ENCODE measurements at regions not wholly inside any gene's neighbourhood (a gene's known extent, or its start where the extent isn't known, plus 50 kb on each side); places are given as distances from the start of the nearest gene placed in this dataset.
A peak's percentile ranks its signal among the peaks of the same experiment; 100 is the strongest.

DNA sequence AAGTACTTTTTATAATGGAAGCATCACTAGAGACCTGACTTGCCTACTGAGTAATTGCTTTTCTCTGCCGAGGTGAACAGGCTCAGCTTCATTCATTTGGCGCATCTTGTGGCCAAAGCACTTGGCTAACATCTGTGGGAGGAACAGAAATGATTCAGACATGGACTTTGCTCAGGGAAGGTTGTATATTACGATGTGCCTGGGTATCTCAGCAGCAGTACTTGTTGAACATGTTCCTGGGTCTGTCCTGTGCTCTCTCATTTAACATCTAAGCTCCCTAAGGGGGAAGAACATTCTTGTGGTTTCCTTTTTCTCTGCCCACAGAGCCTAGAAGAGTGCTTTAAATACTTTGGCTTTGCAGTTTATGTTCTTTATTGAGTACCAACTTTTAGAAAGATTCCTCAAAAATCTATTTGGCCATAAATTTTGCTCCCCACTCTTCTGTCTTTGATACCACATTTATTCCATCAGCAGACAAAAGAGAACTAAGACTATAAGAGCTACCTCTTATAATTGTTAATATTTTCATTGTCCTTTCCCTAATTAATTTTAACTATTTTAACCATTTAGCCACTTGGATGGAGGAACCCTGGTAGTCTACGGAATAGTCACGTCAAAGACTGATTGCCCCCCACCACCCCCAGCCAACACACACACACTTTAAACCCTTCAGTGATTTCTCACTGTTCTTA is 101.2 kb upstream of the EGLN3 start (continued):
- TF ChIP-seq ZNF891 (CRISPR knock-in tag; IDR thresholded peaks at IDR 0.05): no peak
- TF ChIP-seq, protein P1, sequence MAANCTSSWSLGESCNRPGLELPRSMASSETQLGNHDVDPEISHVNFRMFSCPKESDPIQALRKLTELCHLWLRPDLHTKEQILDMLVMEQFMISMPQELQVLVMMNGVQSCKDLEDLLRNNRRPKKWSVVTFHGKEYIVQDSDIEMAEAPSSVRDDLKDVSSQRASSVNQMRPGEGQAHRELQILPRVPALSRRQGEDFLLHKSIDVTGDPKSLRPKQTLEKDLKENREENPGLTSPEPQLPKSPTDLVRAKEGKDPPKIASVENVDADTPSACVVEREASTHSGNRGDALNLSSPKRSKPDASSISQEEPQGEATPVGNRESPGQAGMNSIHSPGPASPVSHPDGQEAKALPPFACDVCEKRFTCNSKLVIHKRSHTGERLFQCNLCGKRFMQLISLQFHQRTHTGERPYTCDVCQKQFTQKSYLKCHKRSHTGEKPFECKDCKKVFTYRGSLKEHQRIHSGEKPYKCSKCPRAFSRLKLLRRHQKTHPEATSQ (CRISPR knock-in tag; IDR thresholded peaks at IDR 0.05; ENCODE audit: borderline replicate concordance): no peak
- peak; percentile 78 for TF ChIP-seq MED1 (CRISPR knock-in tag; IDR thresholded peaks at IDR 0.05)
- TF ChIP-seq IRX3 (CRISPR knock-in tag; IDR thresholded peaks at IDR 0.05; ENCODE audit: borderline replicate concordance, low read depth): no peak
- TF ChIP-seq ZNF329 (CRISPR knock-in tag; IDR thresholded peaks at IDR 0.05; ENCODE audit: low read depth): no peak
- TF ChIP-seq ZSCAN20 (CRISPR knock-in tag; IDR thresholded peaks at IDR 0.05; ENCODE audit: borderline replicate concordance): no peak
- no peak for TF ChIP-seq HOXD1 (CRISPR knock-in tag; IDR thresholded peaks at IDR 0.05)
- 0 out of 2 replicates have a peak, but pooled peaks have one; percentile 25 for TF ChIP-seq ESRRA (CRISPR knock-in tag; IDR thresholded peaks at IDR 0.05; ENCODE audit: low read depth)
- TF ChIP-seq FOXA1 (IDR thresholded peaks at IDR 0.05): no peak
- TF ChIP-seq FOXA1 (CRISPR knock-in tag; IDR thresholded peaks at IDR 0.05): no peak
- peak; percentile 54; the same call in 1 of the 2 replicates for TF ChIP-seq ZBTB21 (CRISPR knock-in tag; IDR thresholded peaks at IDR 0.05)
- TF ChIP-seq, protein P2, sequence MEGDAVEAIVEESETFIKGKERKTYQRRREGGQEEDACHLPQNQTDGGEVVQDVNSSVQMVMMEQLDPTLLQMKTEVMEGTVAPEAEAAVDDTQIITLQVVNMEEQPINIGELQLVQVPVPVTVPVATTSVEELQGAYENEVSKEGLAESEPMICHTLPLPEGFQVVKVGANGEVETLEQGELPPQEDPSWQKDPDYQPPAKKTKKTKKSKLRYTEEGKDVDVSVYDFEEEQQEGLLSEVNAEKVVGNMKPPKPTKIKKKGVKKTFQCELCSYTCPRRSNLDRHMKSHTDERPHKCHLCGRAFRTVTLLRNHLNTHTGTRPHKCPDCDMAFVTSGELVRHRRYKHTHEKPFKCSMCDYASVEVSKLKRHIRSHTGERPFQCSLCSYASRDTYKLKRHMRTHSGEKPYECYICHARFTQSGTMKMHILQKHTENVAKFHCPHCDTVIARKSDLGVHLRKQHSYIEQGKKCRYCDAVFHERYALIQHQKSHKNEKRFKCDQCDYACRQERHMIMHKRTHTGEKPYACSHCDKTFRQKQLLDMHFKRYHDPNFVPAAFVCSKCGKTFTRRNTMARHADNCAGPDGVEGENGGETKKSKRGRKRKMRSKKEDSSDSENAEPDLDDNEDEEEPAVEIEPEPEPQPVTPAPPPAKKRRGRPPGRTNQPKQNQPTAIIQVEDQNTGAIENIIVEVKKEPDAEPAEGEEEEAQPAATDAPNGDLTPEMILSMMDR (CRISPR knock-in tag; IDR thresholded peaks at IDR 0.05): no peak
- peak; percentile 88 for TF ChIP-seq HNF4G (IDR thresholded peaks at IDR 0.05; ENCODE audit: borderline replicate concordance, low read depth, low read length)
- peak; percentile 78; the same call in 1 of the 2 replicates for TF ChIP-seq HNF4G (CRISPR knock-in tag; IDR thresholded peaks at IDR 0.05; ENCODE audit: borderline replicate concordance, low read depth)
- no peak for TF ChIP-seq ZNF232 (CRISPR knock-in tag; IDR thresholded peaks at IDR 0.05; ENCODE audit: borderline replicate concordance)
- TF ChIP-seq ZNF589 (CRISPR knock-in tag; conservative IDR thresholded peaks at IDR 0.05): no peak
- no peak for TF ChIP-seq NFE2L2 (IDR thresholded peaks at IDR 0.05; ENCODE audit: low read length)
- TF ChIP-seq, protein P3, sequence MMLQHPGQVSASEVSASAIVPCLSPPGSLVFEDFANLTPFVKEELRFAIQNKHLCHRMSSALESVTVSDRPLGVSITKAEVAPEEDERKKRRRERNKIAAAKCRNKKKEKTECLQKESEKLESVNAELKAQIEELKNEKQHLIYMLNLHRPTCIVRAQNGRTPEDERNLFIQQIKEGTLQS (CRISPR knock-in tag; IDR thresholded peaks at IDR 0.05): no peak
- no peak for TF ChIP-seq RFXAP (CRISPR knock-in tag; IDR thresholded peaks at IDR 0.05; ENCODE audit: borderline replicate concordance)
- no peak for TF ChIP-seq ZNF746 (CRISPR knock-in tag; IDR thresholded peaks at IDR 0.05)
- TF ChIP-seq, protein P4, sequence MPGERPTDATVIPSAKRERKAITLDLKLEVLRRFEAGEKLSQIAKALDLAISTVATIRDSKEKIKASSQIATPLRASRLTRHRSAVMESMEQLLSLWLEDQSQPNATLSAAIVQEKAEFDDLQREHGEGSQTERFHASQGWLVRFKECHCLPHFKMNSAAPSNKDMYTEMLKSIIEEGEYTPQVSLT (CRISPR knock-in tag; IDR thresholded peaks at IDR 0.05; ENCODE audit: borderline replicate concordance, low read depth): no peak
- TF ChIP-seq ZNF326 (CRISPR knock-in tag; IDR thresholded peaks at IDR 0.05; ENCODE audit: borderline replicate concordance): no peak
- TF ChIP-seq, protein P5, sequence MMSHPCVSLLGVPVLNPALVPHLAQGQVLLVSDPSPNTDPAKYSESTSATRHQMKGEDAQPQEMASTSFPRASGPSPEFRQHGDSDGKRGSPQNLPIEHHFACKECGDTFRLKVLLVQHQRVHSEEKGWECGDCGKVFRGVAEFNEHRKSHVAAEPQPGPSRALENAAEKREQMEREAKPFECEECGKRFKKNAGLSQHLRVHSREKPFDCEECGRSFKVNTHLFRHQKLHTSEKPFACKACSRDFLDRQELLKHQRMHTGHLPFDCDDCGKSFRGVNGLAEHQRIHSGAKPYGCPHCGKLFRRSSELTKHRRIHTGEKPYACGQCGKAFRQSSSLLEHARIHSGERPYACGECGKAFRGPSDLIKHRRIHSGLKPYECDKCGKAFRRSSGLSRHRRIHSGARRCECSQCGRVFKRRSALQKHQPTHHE (CRISPR knock-in tag; IDR thresholded peaks at IDR 0.05; ENCODE audit: borderline replicate concordance): no peak
- TF ChIP-seq, protein P6, sequence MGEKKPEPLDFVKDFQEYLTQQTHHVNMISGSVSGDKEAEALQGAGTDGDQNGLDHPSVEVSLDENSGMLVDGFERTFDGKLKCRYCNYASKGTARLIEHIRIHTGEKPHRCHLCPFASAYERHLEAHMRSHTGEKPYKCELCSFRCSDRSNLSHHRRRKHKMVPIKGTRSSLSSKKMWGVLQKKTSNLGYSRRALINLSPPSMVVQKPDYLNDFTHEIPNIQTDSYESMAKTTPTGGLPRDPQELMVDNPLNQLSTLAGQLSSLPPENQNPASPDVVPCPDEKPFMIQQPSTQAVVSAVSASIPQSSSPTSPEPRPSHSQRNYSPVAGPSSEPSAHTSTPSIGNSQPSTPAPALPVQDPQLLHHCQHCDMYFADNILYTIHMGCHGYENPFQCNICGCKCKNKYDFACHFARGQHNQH (CRISPR knock-in tag; IDR thresholded peaks at IDR 0.05): peak; percentile 77; the same call in 1 of the 2 replicates
- TF ChIP-seq TP53 (CRISPR knock-in tag; conservative IDR thresholded peaks at IDR 0.05): no peak

Data from HepG2 (cell line).